Karpas-422 (cell line): ENCODE measurements at regions not wholly inside any gene's neighbourhood (a gene's known extent, or its start where the extent isn't known, plus 50 kb on each side); places are given as distances from the start of the nearest gene placed in this dataset.

Experiments used
- DNase-seq: peaks from one replicate; pipeline ENCODE4 v3.0.0-alpha.2; 2015
- H2AFZ ChIP-seq: fragments of 200-600 bp; sonication (generic); 2 replicates; pipeline ENCODE4 v1.6.1; 2014; ENCODE audit warnings: antibody characterized with exemption, low read length, mixed read lengths
- H3K27ac ChIP-seq: fragments of 200-600 bp; sonication (generic); 2 replicates; pipeline ENCODE4 v1.5.1; 2014; ENCODE audit warnings: mild to moderate bottlenecking, low read length, moderate library complexity
- H3K27me3 ChIP-seq: fragments of 200-600 bp; sonication (generic); 2 replicates; pipeline ENCODE4 v1.6.1; 2014; ENCODE audit warnings: low read length, mixed read lengths
- H3K36me3 ChIP-seq: fragments of 200-600 bp; sonication (generic); 2 replicates; pipeline ENCODE4 v1.6.1; 2014; ENCODE audit warnings: low read length, mixed read lengths; ENCODE audit not compliant: insufficient read depth
- H3K4me1 ChIP-seq: fragments of 200-600 bp; sonication (generic); 2 replicates; pipeline ENCODE4 v1.6.1; 2014; ENCODE audit warnings: mild to moderate bottlenecking, low read length, mixed read lengths
- H3K4me2 ChIP-seq: fragments of 200-600 bp; sonication (generic); 2 replicates; pipeline ENCODE4 v1.6.1; 2014; ENCODE audit warnings: low read length, low read depth, mild to moderate bottlenecking; ENCODE audit not compliant: poor library complexity, severe bottlenecking
- H3K4me3 ChIP-seq: fragments of 200-600 bp; sonication (generic); 2 replicates; pipeline ENCODE4 v1.5.1; 2014; ENCODE audit warnings: mild to moderate bottlenecking, antibody characterized with exemption, low read length, mixed read lengths
- H3K79me2 ChIP-seq: fragments of 200-600 bp; sonication (generic); 2 replicates; pipeline ENCODE4 v1.6.1; 2014; ENCODE audit warnings: mild to moderate bottlenecking, low read length, mixed read lengths
- H3K9ac ChIP-seq: fragments of 200-600 bp; sonication (generic); 2 replicates; pipeline ENCODE4 v1.6.0; 2014; ENCODE audit warnings: low read length
- H3K9me2 ChIP-seq: fragments of 200-600 bp; sonication (generic), shearing (Covaris generic); replicated peaks from 2 replicates; pipeline ENCODE4 v1.6.0; 2014; ENCODE audit warnings: mild to moderate bottlenecking, low read length, moderate library complexity; ENCODE audit not compliant: insufficient read depth
- H3K9me3 ChIP-seq: fragments of 300-700, 200-600 bp; sonication (generic); 2 replicates; pipeline ENCODE4 v1.6.1; 2014; ENCODE audit warnings: low read length, mixed read lengths
- H4K20me1 ChIP-seq: fragments of 200-600 bp; sonication (generic); 2 replicates; pipeline ENCODE4 v1.6.1; 2014; ENCODE audit warnings: mild to moderate bottlenecking, antibody characterized with exemption, low read length, low read depth; ENCODE audit not compliant: insufficient read depth

- Histone ChIP-seq H3K9me2 (no peaks in the 10 kb centered on the region), H3K9me3 (no peaks in the 10 kb centered on the region), H2AFZ (no peak overlapping the region), H3K27me3 (no peaks in the 10 kb centered on the region), H3K27ac (no peak overlapping the region), H3K4me2 (no peak overlapping the region), H3K4me1 (no peaks in the 10 kb centered on the region), H4K20me1 (no peaks in the 10 kb centered on the region), H3K4me3 (no peak overlapping the region), H3K9ac (no peak overlapping the region), H3K79me2 (no peaks in the 10 kb centered on the region), H3K36me3 (no peaks in the 10 kb centered on the region)
- no peak for DNase-seq
Observed at GRCh38 chr7:113491305-113491704, 373.0 kb upstream of the SMIM30 start.

DNA sequence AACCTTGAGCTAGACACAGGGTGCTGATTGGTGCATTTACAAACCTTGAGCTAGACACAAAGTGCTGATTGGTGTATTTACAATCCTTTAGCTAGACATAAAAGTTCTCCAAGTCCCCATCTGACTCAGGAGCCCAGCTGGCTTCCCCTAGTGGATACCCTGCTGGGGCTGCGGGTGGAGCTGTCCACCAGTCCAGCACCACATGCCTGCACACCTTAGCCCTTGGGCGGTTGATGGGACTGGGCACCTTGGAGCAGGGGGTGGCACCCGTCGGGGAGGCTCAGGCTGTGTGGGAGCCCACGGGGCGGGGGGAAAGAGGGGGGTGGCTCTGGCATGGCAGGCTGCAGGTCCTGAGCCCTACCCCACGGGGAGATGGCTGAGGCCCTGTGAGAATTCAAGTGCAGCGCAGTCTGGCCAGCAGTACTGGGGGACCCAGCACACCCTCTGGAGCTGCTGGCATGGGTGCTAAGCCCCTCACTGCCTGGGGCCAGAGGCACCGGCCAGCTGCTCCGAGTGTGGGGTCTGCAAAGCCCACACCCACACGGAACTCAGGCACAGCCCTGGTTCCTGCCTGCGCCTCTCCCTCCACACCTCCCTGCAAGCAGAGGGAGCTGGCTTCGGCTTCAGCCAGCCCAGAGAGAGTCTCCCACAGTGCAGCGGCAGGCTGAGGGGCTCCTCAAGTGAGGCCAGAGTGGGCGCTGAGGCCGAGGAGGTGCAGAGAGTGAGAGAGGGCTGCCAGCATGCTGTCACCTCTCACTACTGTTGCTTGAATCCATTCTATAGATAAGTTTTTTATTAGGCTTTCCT, 369.8 kb upstream of the SMIM30 start:
- Histone ChIP-seq H3K4me3 (no peak overlapping the region), H3K4me2 (no peak overlapping the region), H3K9me3 (no peaks in the 10 kb centered on the region), H4K20me1 (no peaks in the 10 kb centered on the region), H3K4me1 (no peaks in the 10 kb centered on the region), H2AFZ (no peak overlapping the region), H3K79me2 (no peaks in the 10 kb centered on the region), H3K27ac (no peak overlapping the region), H3K36me3 (no peaks in the 10 kb centered on the region), H3K9me2 (no peaks in the 10 kb centered on the region), H3K27me3 (no peaks in the 10 kb centered on the region), H3K9ac (no peak overlapping the region)
- no peak for DNase-seq

DNA sequence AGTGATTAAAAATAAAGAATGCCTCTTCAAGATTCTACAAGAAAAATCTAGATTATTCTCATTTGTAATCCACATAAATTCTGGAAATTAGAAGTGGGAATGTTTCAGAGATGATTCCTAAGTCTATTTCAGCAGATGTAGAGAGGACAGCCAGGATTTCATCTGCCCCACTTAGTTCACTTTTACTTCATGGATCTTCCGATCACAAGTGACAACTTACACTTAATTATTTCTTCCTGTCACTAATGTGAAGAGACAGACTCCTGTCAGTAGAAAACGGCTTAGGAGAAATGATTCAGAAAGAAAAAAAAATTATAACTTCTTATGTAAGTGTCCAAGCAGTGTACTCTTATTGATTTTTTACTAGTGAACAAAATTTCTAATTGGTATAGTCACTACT, 368.2 kb upstream of the SMIM30 start:
- H3K27ac ChIP-seq: no peak overlapping the region
- no peaks in the 10 kb centered on the region for H4K20me1 ChIP-seq
- H3K27me3 ChIP-seq: no peaks in the 10 kb centered on the region
- H3K4me1 ChIP-seq: no peaks in the 10 kb centered on the region
- no peak overlapping the region for H3K4me3 ChIP-seq
- H3K36me3 ChIP-seq: no peaks in the 10 kb centered on the region
- H3K79me2 ChIP-seq: no peaks in the 10 kb centered on the region
- H3K9me2 ChIP-seq: no peaks in the 10 kb centered on the region
- H3K4me2 ChIP-seq: no peak overlapping the region
- H3K9me3 ChIP-seq: no peaks in the 10 kb centered on the region
- H3K9ac ChIP-seq: no peak overlapping the region
- no peak for DNase-seq
- no peak overlapping the region for H2AFZ ChIP-seq

- H3K9me3 ChIP-seq: no peaks in the 10 kb centered on the region
- no peak overlapping the region for H3K4me3 ChIP-seq
- DNase-seq: no peak
- no peaks in the 10 kb centered on the region for H4K20me1 ChIP-seq
- H3K27ac ChIP-seq: no peak overlapping the region
- no peaks in the 10 kb centered on the region for H3K9me2 ChIP-seq
- no peak overlapping the region for H3K4me2 ChIP-seq
- no peaks in the 10 kb centered on the region for H3K79me2 ChIP-seq
- H2AFZ ChIP-seq: no peak overlapping the region
- no peak overlapping the region for H3K9ac ChIP-seq
- H3K4me1 ChIP-seq: no peaks in the 10 kb centered on the region
- H3K27me3 ChIP-seq: no peaks in the 10 kb centered on the region
- no peaks in the 10 kb centered on the region for H3K36me3 ChIP-seq
Observed at GRCh38 chr7:113483657-113484056, 365.3 kb upstream of the SMIM30 start.

DNA sequence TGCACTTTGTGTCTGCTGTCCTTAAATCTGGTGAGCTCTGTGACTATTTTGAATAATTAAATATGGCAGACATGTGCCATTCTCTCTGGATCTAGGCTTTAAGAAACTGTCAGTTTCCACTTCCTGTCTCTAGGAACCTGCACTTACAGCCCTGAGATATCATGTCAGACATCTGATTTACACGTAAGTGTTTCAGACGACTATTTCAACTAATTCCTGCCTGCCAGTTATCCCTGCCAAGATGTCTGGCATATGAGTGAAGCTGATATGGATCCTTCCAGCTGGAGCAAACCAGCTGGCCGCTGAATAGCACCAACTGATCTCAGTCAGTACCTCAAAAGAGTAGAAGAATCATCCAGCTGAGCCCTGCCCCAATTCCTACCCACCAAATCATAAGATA, 362.2 kb upstream of the SMIM30 start:
- Histone ChIP-seq H3K4me2 (no peak overlapping the region), H2AFZ (no peak overlapping the region), H3K79me2 (no peaks in the 10 kb centered on the region), H4K20me1 (no peaks in the 10 kb centered on the region), H3K9me2 (no peaks in the 10 kb centered on the region), H3K9me3 (no peaks in the 10 kb centered on the region), H3K27ac (no peak overlapping the region), H3K4me3 (no peak overlapping the region), H3K4me1 (no peaks in the 10 kb centered on the region), H3K36me3 (no peaks in the 10 kb centered on the region), H3K27me3 (no peaks in the 10 kb centered on the region), H3K9ac (no peak overlapping the region)
- no peak for DNase-seq

GRCh38 chr7:113464096-113464855, 345.9 kb upstream of the SMIM30 start:
- H3K9me2 ChIP-seq: no peaks in the 10 kb centered on the region
- H3K9me3 ChIP-seq: no peaks in the 10 kb centered on the region
- DNase-seq: no peak
- no peaks in the 10 kb centered on the region for H3K4me1 ChIP-seq
- no peak overlapping the region for H3K27ac ChIP-seq
- no peak overlapping the region for H3K9ac ChIP-seq
- no peak overlapping the region for H2AFZ ChIP-seq
- H4K20me1 ChIP-seq: no peaks in the 10 kb centered on the region
- no peaks in the 10 kb centered on the region for H3K27me3 ChIP-seq
- no peak overlapping the region for H3K4me2 ChIP-seq
- no peaks in the 10 kb centered on the region for H3K36me3 ChIP-seq
- no peaks in the 10 kb centered on the region for H3K79me2 ChIP-seq
- no peak overlapping the region for H3K4me3 ChIP-seq

DNA sequence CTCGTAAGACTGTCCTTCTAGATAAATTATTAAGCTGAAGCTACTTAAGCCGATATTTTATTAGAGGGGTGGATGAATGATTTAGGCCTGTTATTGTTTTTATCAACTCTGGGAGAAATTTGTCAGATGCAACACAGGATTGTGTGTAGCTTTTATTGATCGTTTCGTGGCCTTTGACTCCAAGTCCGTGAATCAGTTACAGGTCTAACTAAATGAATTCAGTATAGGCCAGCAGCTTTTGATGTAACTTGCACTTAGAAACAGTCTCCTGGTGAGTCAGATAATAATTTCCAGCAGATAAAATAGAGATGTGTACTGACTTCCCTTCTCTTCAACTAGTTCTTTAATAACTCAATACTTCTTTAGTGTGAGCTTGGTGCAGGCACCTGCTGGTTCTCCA, 341.7 kb upstream of the SMIM30 start:
- no peak for DNase-seq
- no peaks in the 10 kb centered on the region for H4K20me1 ChIP-seq
- H3K4me3 ChIP-seq: no peak overlapping the region
- H3K9ac ChIP-seq: no peak overlapping the region
- H3K79me2 ChIP-seq: no peaks in the 10 kb centered on the region
- no peak overlapping the region for H3K27ac ChIP-seq
- H3K36me3 ChIP-seq: no peaks in the 10 kb centered on the region
- no peaks in the 10 kb centered on the region for H3K9me2 ChIP-seq
- H3K9me3 ChIP-seq: no peaks in the 10 kb centered on the region
- H3K4me1 ChIP-seq: no peaks in the 10 kb centered on the region
- H3K27me3 ChIP-seq: no peaks in the 10 kb centered on the region
- no peak overlapping the region for H2AFZ ChIP-seq
- H3K4me2 ChIP-seq: no peak overlapping the region

DNA sequence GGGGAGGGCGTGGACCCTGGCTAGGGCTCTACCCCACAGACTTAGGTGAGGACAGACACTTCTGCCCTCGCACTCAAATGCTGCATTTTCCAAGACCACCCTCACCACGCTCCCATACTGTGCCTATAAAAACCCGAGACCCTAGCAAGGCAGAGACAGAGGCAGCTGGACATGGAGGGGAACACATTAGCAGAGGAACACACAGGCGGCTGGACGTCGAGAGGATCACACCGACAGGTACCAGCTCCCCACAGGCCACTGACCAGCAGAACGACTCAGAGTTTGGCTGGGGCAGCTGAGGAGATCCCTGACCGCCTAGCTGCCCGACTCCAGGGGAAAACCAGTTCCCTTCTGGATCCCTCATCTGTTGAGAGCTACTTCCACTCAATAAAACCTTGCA, 338.2 kb upstream of the SMIM30 start:
- no peak for DNase-seq
- no peaks in the 10 kb centered on the region for H3K27me3 ChIP-seq
- no peak overlapping the region for H3K27ac ChIP-seq
- no peaks in the 10 kb centered on the region for H4K20me1 ChIP-seq
- H3K9me3 ChIP-seq: no peaks in the 10 kb centered on the region
- no peaks in the 10 kb centered on the region for H3K4me1 ChIP-seq
- H3K9me2 ChIP-seq: no peaks in the 10 kb centered on the region
- H3K4me2 ChIP-seq: no peak overlapping the region
- H3K79me2 ChIP-seq: no peaks in the 10 kb centered on the region
- H3K36me3 ChIP-seq: no peaks in the 10 kb centered on the region
- H2AFZ ChIP-seq: no peak overlapping the region
- H3K9ac ChIP-seq: no peak overlapping the region
- H3K4me3 ChIP-seq: no peak overlapping the region
